ENCODE measurements at regions not wholly inside any gene's neighbourhood (a gene's known extent, or its start where the extent isn't known, plus 50 kb on each side); places are given as distances from the start of the nearest gene placed in this dataset.

- H3K4me3 ChIP-seq (ENCODE audit: low read depth, low read length) = no peak overlapping the region
- no peak for DNase-seq (ENCODE audit: low read depth)
- TF ChIP-seq, protein P1, sequence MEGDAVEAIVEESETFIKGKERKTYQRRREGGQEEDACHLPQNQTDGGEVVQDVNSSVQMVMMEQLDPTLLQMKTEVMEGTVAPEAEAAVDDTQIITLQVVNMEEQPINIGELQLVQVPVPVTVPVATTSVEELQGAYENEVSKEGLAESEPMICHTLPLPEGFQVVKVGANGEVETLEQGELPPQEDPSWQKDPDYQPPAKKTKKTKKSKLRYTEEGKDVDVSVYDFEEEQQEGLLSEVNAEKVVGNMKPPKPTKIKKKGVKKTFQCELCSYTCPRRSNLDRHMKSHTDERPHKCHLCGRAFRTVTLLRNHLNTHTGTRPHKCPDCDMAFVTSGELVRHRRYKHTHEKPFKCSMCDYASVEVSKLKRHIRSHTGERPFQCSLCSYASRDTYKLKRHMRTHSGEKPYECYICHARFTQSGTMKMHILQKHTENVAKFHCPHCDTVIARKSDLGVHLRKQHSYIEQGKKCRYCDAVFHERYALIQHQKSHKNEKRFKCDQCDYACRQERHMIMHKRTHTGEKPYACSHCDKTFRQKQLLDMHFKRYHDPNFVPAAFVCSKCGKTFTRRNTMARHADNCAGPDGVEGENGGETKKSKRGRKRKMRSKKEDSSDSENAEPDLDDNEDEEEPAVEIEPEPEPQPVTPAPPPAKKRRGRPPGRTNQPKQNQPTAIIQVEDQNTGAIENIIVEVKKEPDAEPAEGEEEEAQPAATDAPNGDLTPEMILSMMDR (IDR thresholded peaks at IDR 0.05; ENCODE audit: control insufficient read depth, extremely low read depth, insufficient read depth) = no peak
These were observed 53.5 kb upstream of the ARL8B start for GRCh38 chr3:5068531-5069050.

- TF ChIP-seq, protein P1 (IDR thresholded peaks at IDR 0.05; ENCODE audit: control insufficient read depth, extremely low read depth, insufficient read depth) = no peak
- DNase-seq (ENCODE audit: low read depth) = no peak
- H3K4me3 ChIP-seq (ENCODE audit: low read depth, low read length) = no peak overlapping the region
These were observed 52.5 kb upstream of the ARL8B start for GRCh38 chr3:5069627-5070026.

- H3K4me3 ChIP-seq (ENCODE audit: low read depth, low read length) = no peak overlapping the region
- DNase-seq (ENCODE audit: low read depth) = no peak
- TF ChIP-seq, protein P1 (IDR thresholded peaks at IDR 0.05; ENCODE audit: control insufficient read depth, extremely low read depth, insufficient read depth) = no peak
These were observed 51.0 kb upstream of the ARL8B start for GRCh38 chr3:5071061-5071460.

DNA sequence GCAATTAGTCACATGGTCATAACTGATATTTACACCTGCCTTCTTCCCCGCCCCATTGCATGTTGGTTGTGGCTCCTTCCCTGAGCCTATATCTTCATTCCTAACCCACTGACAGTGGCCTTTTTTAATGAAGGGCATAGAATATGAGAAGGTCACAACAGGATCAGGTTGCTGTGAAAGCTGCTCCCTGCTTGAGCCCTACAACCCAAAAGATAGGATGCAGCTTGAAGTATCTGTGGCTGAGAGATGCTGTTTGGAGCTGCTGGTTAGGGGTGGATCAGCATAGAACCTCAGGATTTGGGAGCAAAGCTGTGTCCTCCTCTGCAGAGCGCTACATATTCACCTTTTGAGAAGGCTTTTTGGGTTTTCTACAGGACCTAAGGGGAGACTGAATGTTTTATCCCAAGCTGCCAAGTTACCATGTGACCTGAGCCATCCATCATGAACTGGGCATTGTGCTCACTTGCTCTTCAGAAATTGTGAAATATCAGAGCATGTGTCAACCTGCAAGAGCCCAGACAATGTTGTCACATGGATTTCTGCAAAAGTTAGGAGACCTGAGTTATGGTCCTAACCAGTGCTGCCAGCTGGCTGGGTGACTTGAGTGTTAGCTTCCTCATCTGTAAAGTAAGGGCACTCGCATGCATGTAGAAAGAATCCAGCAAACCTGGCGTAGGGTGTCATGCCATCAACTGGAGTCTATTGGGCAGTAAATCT, 49.8 kb upstream of the ARL8B start:
- no peak for DNase-seq (ENCODE audit: low read depth)
- TF ChIP-seq, protein P1 (IDR thresholded peaks at IDR 0.05; ENCODE audit: control insufficient read depth, extremely low read depth, insufficient read depth) = no peak
- H3K4me3 ChIP-seq (ENCODE audit: low read depth, low read length) = no peak overlapping the region

Measured in LNCaP clone FGC (cell line).